DOHH2 (cell line): ENCODE measurements at regions not wholly inside any gene's neighbourhood (a gene's known extent, or its start where the extent isn't known, plus 50 kb on each side); places are given as distances from the start of the nearest gene placed in this dataset.

Source experiments
- H3F3A ChIP-seq: fragments of 200-600 bp; sonication (generic), shearing (Covaris generic); 2 replicates; pipeline ENCODE4 v1.6.0; 2016; ENCODE audit warnings: antibody characterized with exemption, mild to moderate bottlenecking; ENCODE audit not compliant: control insufficient read depth, insufficient read depth
- H3K27ac ChIP-seq: fragments of 200-600 bp; sonication (generic); 2 replicates; pipeline ENCODE4 v1.5.1; 2014; ENCODE audit warnings: low read depth, mild to moderate bottlenecking, low read length, moderate library complexity
- H3K27me3 ChIP-seq: fragments of 200-600 bp; sonication (generic); 2 replicates; pipeline ENCODE4 v1.6.1; 2014; ENCODE audit warnings: mild to moderate bottlenecking, low read length, mixed read lengths; ENCODE audit not compliant: control insufficient read depth
- H3K36me3 ChIP-seq: fragments of 200-600 bp; sonication (generic); 2 replicates; pipeline ENCODE4 v1.6.1; 2014; ENCODE audit warnings: mild to moderate bottlenecking, low read length, moderate library complexity, mixed read lengths; ENCODE audit not compliant: control insufficient read depth
- H3K4me1 ChIP-seq: fragments of 200-600 bp; sonication (generic); 2 replicates; pipeline ENCODE4 v1.6.1; 2014; ENCODE audit warnings: mild to moderate bottlenecking, low read length, mixed read lengths; ENCODE audit not compliant: control insufficient read depth
- H3K4me2 ChIP-seq: fragments of 200-600 bp; sonication (generic); 2 replicates; pipeline ENCODE4 v1.6.0; 2014; ENCODE audit warnings: mild to moderate bottlenecking, low read length, moderate library complexity
- H3K4me3 ChIP-seq: fragments of 200-600 bp; sonication (generic); 2 replicates; pipeline ENCODE4 v1.5.1; 2014; ENCODE audit warnings: mild to moderate bottlenecking, low read length, mixed read lengths
- H3K79me2 ChIP-seq: fragments of 200-600 bp; sonication (generic); 2 replicates; pipeline ENCODE4 v1.6.1; 2014; ENCODE audit warnings: mild to moderate bottlenecking, low read length, mixed read lengths; ENCODE audit not compliant: control insufficient read depth
- H3K9me2 ChIP-seq: fragments of 200-600 bp; sonication (generic); replicated peaks from 2 replicates; pipeline ENCODE4 v1.6.1; 2014; ENCODE audit warnings: mild to moderate bottlenecking, low read length, mixed read lengths; ENCODE audit not compliant: control insufficient read depth
- H3K9me3 ChIP-seq: fragments of 200-600 bp; sonication (generic); 2 replicates; pipeline ENCODE4 v1.6.1; 2014; ENCODE audit warnings: antibody characterized with exemption, low read length, mixed read lengths; ENCODE audit not compliant: control insufficient read depth, insufficient read depth
- H4K20me1 ChIP-seq: fragments of 200-600 bp; sonication (generic); 2 replicates; pipeline ENCODE4 v1.6.0; 2014; ENCODE audit warnings: low read depth, mild to moderate bottlenecking, antibody characterized with exemption, low read length, moderate library complexity; ENCODE audit not compliant: control insufficient read depth, insufficient read depth
- EZH2phosphoT487 ChIP-seq: fragments of 200-600 bp; sonication (generic); IDR thresholded peaks from 2 replicates; pipeline ENCODE4 v1.6.1; 2017; ENCODE audit warnings: borderline replicate concordance, mild to moderate bottlenecking, antibody characterized with exemption, low read length, moderate library complexity, mixed read lengths
- TF ChIP-seq, protein P1 (sequence below): fragments of 200-600 bp; sonication (generic); IDR thresholded peaks from one replicate; pipeline ENCODE4 v1.5.1; 2014; ENCODE audit warnings: antibody characterized with exemption, mild to moderate bottlenecking, low read depth, low read length; ENCODE audit not compliant: poor library complexity, severe bottlenecking

DNA sequence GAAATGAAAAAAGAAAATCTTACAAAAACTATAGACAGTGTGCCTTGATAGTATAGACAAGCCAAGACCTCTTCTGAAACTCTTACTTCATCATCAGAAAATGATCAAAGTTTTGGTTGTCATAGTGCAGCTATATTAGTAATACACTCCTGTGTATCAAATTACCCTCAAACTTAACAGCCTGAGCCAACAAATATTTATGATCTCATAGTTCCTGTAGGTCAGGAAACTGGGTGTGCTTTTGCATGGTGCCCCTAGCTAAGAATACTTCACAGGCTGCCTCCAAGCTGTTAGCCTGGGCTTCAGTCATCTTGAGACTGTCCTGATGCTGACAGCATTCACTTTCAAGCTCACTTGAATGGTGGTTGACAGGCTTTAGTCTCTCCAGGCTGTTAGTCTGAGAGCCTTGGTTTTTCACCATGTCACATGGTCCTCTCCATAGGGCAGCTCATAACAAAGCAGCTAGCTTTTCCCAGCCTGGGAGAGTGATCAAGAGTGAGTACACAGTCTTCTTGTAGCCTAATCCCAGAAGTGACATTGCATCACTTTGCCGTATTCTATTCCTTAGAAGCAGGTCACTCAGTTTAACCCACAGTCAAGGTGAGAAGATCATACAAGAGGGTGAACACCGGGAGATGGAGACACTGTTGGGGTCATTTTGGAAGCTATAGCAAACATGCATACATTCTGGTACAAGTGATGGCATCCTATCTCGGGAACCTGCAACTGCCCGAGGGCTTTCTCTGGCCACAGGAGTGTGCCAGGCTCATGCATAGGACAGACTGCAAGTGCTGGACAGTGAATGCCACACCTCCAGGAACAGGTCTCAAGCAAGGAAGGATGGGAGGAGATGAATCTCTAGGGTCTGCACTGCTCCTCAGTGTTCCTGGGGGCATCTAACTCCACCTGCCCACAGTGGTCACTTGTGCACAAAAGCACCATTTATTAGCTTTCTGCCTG, 173.4 kb upstream of the CADPS start:
- Histone ChIP-seq H3K4me2 (no peak overlapping the region), H3K27me3 (no peaks in the 10 kb centered on the region), H4K20me1 (no peaks in the 10 kb centered on the region), H3K4me1 (peaks cover 14% of the 10 kb centered on the region), H3K27ac (no peak overlapping the region), H3K9me2 (no peaks in the 10 kb centered on the region), H3K36me3 (no peaks in the 10 kb centered on the region), H3K4me3 (no peak overlapping the region), H3K79me2 (no peaks in the 10 kb centered on the region), H3F3A (no peaks in the 10 kb centered on the region), H3K9me3 (no peaks in the 10 kb centered on the region)
- no peak for TF ChIP-seq EZH2phosphoT487
- TF ChIP-seq, protein P1, sequence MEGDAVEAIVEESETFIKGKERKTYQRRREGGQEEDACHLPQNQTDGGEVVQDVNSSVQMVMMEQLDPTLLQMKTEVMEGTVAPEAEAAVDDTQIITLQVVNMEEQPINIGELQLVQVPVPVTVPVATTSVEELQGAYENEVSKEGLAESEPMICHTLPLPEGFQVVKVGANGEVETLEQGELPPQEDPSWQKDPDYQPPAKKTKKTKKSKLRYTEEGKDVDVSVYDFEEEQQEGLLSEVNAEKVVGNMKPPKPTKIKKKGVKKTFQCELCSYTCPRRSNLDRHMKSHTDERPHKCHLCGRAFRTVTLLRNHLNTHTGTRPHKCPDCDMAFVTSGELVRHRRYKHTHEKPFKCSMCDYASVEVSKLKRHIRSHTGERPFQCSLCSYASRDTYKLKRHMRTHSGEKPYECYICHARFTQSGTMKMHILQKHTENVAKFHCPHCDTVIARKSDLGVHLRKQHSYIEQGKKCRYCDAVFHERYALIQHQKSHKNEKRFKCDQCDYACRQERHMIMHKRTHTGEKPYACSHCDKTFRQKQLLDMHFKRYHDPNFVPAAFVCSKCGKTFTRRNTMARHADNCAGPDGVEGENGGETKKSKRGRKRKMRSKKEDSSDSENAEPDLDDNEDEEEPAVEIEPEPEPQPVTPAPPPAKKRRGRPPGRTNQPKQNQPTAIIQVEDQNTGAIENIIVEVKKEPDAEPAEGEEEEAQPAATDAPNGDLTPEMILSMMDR, result no peak

DNA sequence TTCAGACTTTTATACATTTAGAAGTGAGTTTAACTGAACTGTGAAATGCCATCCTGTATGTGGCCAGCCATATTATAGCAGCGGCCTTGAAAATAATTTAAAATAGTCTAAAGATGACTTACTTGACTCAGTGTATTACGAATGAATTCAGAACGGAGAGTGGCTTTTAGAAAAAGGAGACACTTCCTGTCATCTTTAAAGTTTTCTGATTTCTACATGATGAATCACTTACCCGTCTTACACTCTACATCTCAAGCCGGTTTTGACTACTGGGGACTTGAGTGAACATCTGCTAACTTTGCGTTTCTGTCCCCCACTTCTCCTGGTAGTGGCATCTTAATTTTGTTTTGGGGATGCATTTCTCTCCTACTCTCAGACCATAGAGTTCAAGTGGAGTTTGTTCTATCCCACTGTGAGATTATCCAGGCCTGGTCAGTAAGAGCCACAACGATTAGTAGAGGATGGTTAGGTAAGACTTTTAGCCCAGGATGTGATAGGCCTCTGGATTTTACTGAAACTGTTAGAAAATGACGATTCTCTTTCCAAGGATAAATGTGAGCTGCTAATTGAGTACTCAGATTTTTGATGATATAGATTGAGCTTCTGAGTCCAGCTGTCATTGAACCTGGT, 175.4 kb upstream of the CADPS start:
- TF ChIP-seq, protein P1, result no peak
- TF ChIP-seq EZH2phosphoT487, result no peak
- H3K4me3 ChIP-seq, result no peak overlapping the region
- no peaks in the 10 kb centered on the region for H3K36me3 ChIP-seq
- H3K79me2 ChIP-seq, result no peaks in the 10 kb centered on the region
- H3K9me3 ChIP-seq, result no peaks in the 10 kb centered on the region
- no peaks in the 10 kb centered on the region for H3K27me3 ChIP-seq
- no peak overlapping the region for H3K4me2 ChIP-seq
- no peaks in the 10 kb centered on the region for H3K9me2 ChIP-seq
- H3F3A ChIP-seq, result no peaks in the 10 kb centered on the region
- H4K20me1 ChIP-seq, result no peaks in the 10 kb centered on the region
- no peak overlapping the region for H3K27ac ChIP-seq
- peaks cover 14% of the 10 kb centered on the region for H3K4me1 ChIP-seq

GRCh38 chr3:63051920-63052319, 176.7 kb upstream of the CADPS start:
- no peaks in the 10 kb centered on the region for H3K27me3 ChIP-seq
- no peaks in the 10 kb centered on the region for H3K9me3 ChIP-seq
- TF ChIP-seq EZH2phosphoT487, result no peak
- TF ChIP-seq, protein P1, result no peak
- no peaks in the 10 kb centered on the region for H3K9me2 ChIP-seq
- H3K27ac ChIP-seq, result no peak overlapping the region
- peaks cover 8% of the 10 kb centered on the region for H3K4me1 ChIP-seq
- no peak overlapping the region for H3K4me3 ChIP-seq
- no peaks in the 10 kb centered on the region for H3K79me2 ChIP-seq
- H3K4me2 ChIP-seq, result no peak overlapping the region
- H3K36me3 ChIP-seq, result no peaks in the 10 kb centered on the region
- H4K20me1 ChIP-seq, result no peaks in the 10 kb centered on the region
- no peaks in the 10 kb centered on the region for H3F3A ChIP-seq
